Effector memory CD8-positive, alpha-beta T cell (primary cell): ENCODE measurements at regions not wholly inside any gene's neighbourhood (a gene's known extent, or its start where the extent isn't known, plus 50 kb on each side); places are given as distances from the start of the nearest gene placed in this dataset.

Source experiments
- ATAC-seq: fragments of 150-1000 bp; cut with Tn5 transposase; replicated peaks from 2 replicates; pipeline ENCODE4 v1.10.0; 2021; ENCODE audit warnings: mild to moderate bottlenecking, moderate library complexity
- DNase-seq, 3 experiments: peaks; one replicate each; pipeline ENCODE4 v3.0.0; 2021
- H3K27ac Mint-ChIP-seq, 2 donors: one replicate each; pipeline ENCODE4 v1.8.0; 2022; ENCODE audit warnings: mild to moderate bottlenecking in 2 of 2, mixed read lengths in 2 of 2, moderate library complexity in 2 of 2
- H3K27me3 Mint-ChIP-seq, 2 donors: one replicate each; pipeline ENCODE4 v1.8.0; 2022; ENCODE audit warnings: mixed read lengths in 2 of 2
- H3K36me3 Mint-ChIP-seq: one replicate; pipeline ENCODE4 v1.8.0; 2022; ENCODE audit warnings: mild to moderate bottlenecking, moderate library complexity, mixed read lengths; ENCODE audit not compliant: insufficient read depth
- H3K4me1 Mint-ChIP-seq, 2 donors: one replicate each; pipeline ENCODE4 v1.8.0; 2022; ENCODE audit warnings: low read depth in 2 of 2, mixed read lengths in 2 of 2
- H3K4me3 Mint-ChIP-seq, 2 donors: one replicate each; pipeline ENCODE4 v1.8.0; 2022; ENCODE audit warnings: mild to moderate bottlenecking in 2 of 2, mixed read lengths in 2 of 2, moderate library complexity in 2 of 2
- H3K9me3 Mint-ChIP-seq, 2 donors: one replicate each; pipeline ENCODE4 v1.8.0; 2022; ENCODE audit warnings: mixed read lengths in 2 of 2

- peaks cover 41 to 43% of the 10 kb centered on the region in 2 donors for H3K27me3 Mint-ChIP-seq
- DNase-seq (no peak), ATAC-seq (no peak)
- no peak overlapping the region for H3K27ac Mint-ChIP-seq
- H3K36me3 Mint-ChIP-seq = no peaks in the 10 kb centered on the region
- no peaks in the 10 kb centered on the region for H3K4me1 Mint-ChIP-seq
- H3K9me3 Mint-ChIP-seq = no peaks in the 10 kb centered on the region
- H3K4me3 Mint-ChIP-seq = no peak overlapping the region
Measured at GRCh38 chr9:126158588-126159429, 167.8 kb upstream of the MVB12B start.

GRCh38 chr9:126159430-126160060, 167.1 kb upstream of the MVB12B start:
- ATAC-seq (no peak), DNase-seq (no peak)
- Mint-ChIP-seq H3K36me3 (no peaks in the 10 kb centered on the region), H3K9me3 (no peaks in the 10 kb centered on the region), H3K4me3 (no peak overlapping the region), H3K4me1 (no peaks in the 10 kb centered on the region), H3K27ac (no peak overlapping the region), H3K27me3 (peaks cover 35 to 38% of the 10 kb centered on the region in 2 donors)

DNA sequence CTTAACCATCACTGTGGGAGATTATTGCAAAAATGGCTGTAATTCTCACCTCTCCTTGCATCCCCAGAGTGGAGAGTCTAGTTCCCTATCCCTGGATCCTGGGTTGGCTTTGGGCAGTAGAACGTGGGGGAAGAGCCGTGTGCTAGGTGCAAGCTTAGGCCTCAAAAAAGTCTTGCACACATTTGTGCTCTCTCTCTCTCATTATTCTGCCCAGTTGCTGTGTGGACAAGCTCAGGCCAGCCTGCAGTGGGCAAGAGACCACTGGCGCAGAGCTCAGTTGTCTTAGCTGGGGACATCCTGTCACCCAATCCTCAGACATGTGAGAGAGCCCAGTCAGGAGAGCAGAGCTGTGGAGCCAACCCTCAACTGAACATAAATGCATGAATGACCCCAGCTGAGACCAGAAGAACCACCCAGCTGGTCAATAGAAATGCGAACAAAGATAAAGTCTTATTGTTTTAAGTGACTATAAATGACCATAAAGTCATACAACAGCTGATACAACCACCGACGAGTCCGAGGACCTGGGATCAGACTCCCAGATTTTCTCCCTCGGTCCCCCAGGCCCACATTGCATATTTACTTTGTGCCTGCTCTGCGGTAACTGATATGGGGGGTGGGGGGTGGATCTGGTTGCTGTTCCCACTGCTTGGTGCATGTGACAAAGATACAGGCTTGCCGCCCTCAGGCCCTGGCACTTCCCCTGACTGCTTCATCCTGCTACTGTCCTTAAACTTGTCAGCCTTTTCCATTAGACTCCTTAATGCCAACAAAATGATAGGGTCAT, 166.4 kb upstream of the MVB12B start:
- no peak overlapping the region for H3K27ac Mint-ChIP-seq
- ATAC-seq = no peak
- no peak overlapping the region for H3K4me3 Mint-ChIP-seq

DNA sequence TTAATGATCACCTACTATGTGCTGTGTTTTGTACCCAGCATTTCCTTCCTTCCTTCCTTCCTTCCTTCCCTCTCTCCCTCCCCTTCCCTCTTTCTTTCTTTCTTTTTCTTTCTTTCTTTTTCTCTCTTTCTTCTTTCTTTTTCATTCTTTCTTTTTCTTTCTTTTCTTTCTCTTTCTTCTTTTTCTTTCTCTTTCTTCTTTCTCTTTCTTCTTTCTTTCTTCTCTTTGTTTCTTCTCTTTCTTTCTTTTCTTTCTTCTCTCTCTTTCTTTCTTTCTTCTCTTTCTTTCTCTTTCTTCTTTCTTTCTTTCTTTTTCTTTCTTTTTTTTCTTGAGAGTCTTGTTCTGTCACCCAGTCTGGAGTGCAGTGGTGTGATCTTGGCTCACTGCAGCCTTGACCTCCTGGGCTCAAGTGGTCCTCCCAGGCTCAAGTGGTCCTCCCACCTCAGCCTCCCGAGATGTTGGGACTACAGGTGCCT, 165.7 kb upstream of the MVB12B start:
- Mint-ChIP-seq H3K9me3 (no peaks in the 10 kb centered on the region), H3K4me3 (no peak overlapping the region), H3K4me1 (no peaks in the 10 kb centered on the region), H3K27me3 (peaks cover 40 to 49% of the 10 kb centered on the region in 2 donors), H3K36me3 (no peaks in the 10 kb centered on the region), H3K27ac (no peak overlapping the region)
- ATAC-seq (no peak), DNase-seq (no peak)

More for the DNA sequence above, 166.4 kb upstream of the MVB12B start:
- DNase-seq = no peak
- peaks cover 37 to 43% of the 10 kb centered on the region in 2 donors for H3K27me3 Mint-ChIP-seq
- no peaks in the 10 kb centered on the region for H3K9me3 Mint-ChIP-seq
- no peaks in the 10 kb centered on the region for H3K36me3 Mint-ChIP-seq
- H3K4me1 Mint-ChIP-seq = no peaks in the 10 kb centered on the region

GRCh38 chr9:126162611-126163381, 163.8 kb upstream of the MVB12B start:
- ATAC-seq (no peak), DNase-seq (no peak)
- H3K4me1 Mint-ChIP-seq = no peaks in the 10 kb centered on the region
- no peak overlapping the region for H3K27ac Mint-ChIP-seq
- H3K9me3 Mint-ChIP-seq = no peaks in the 10 kb centered on the region
- H3K27me3 Mint-ChIP-seq = peaks cover 43 to 56% of the 10 kb centered on the region in 2 donors
- H3K4me3 Mint-ChIP-seq = no peak overlapping the region
- H3K36me3 Mint-ChIP-seq = no peaks in the 10 kb centered on the region

DNA sequence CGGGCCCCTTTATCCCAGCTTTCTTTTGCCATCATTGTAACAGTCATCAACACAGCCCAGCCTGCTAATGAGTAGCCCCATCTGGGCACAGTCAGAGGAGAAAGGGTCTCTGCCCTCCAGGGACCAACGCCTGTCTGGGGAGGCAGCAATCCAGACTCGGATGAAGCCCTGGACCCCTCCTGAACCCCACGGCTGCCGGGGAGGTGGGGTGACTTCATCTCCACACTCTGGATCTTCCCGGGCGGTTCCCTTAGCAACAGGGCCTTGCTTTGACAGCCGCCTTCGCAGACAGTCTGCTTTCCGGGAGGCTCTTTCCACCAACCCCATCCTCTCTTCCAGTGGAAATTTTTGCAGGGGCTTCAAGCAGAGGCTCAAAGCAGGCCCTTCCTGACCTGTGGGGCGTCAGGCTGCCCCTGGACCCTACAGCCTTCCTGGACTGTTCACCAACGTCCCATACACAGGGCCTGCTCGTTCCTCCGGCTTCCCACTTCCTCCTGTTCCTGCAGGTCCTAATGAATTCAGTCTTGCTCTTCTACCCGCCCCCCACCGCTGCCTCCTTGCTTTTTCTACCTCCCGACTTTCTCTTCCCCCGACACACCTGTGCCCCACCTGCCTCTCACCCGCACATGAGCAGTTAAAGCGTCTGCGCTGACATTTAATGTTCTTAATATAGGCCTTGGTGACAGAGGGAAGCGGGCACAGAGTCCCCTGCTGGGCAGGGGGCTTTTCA, 161.7 kb upstream of the MVB12B start:
- Mint-ChIP-seq H3K27me3 (peaks cover 37 to 54% of the 10 kb centered on the region in 2 donors), H3K4me1 (no peaks in the 10 kb centered on the region), H3K9me3 (no peaks in the 10 kb centered on the region), H3K27ac (no peak overlapping the region), H3K36me3 (no peaks in the 10 kb centered on the region), H3K4me3 (no peak overlapping the region)
- ATAC-seq (no peak), DNase-seq (no peak)

GRCh38 chr9:126165755-126166154, 160.9 kb upstream of the MVB12B start:
- Mint-ChIP-seq H3K4me3 (no peak overlapping the region), H3K9me3 (no peaks in the 10 kb centered on the region), H3K27ac (no peak overlapping the region), H3K27me3 (peaks cover 40 to 62% of the 10 kb centered on the region in 2 donors), H3K36me3 (no peaks in the 10 kb centered on the region), H3K4me1 (no peaks in the 10 kb centered on the region)
- ATAC-seq (no peak), DNase-seq (no peak)

- Mint-ChIP-seq H3K9me3 (no peaks in the 10 kb centered on the region), H3K36me3 (no peaks in the 10 kb centered on the region), H3K27ac (no peak overlapping the region), H3K4me3 (no peak overlapping the region), H3K27me3 (peaks cover 38 to 63% of the 10 kb centered on the region in 2 donors), H3K4me1 (no peaks in the 10 kb centered on the region)
- no peak for ATAC-seq
- no peak for DNase-seq
Measured at GRCh38 chr9:126166291-126166690, 160.3 kb upstream of the MVB12B start.

- Mint-ChIP-seq H3K36me3 (no peaks in the 10 kb centered on the region), H3K9me3 (no peaks in the 10 kb centered on the region), H3K4me3 (no peak overlapping the region), H3K27ac (no peak overlapping the region), H3K27me3 (peaks cover 38 to 63% of the 10 kb centered on the region in 2 donors), H3K4me1 (no peaks in the 10 kb centered on the region)
- no peak for ATAC-seq
- no peak for DNase-seq
Measured at GRCh38 chr9:126166866-126167265, 159.8 kb upstream of the MVB12B start.

DNA sequence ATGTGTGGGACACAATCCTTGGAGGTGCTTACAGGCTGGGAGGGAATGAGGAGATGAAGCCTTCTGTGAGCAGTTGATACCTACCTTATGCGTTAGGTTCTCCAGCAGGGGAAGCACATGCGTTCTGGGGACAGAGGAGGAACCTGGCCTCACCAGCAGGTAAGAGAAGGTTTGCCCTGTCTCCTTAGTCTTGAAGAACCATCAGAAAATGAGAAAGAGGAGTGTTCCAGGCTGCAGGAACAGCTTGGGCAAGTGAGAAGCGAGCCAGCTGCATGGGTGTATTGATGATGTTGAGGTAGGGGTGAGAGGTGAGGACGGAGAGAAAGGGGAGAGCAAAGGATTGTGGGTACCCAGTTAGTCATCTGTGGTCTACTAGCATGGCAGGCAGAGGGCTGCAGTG, 156.9 kb upstream of the MVB12B start:
- DNase-seq (no peak), ATAC-seq (no peak)
- Mint-ChIP-seq H3K27ac (no peak overlapping the region), H3K27me3 (peaks cover 34 to 67% of the 10 kb centered on the region in 2 donors), H3K4me3 (no peak overlapping the region), H3K9me3 (no peaks in the 10 kb centered on the region), H3K36me3 (no peaks in the 10 kb centered on the region), H3K4me1 (no peaks in the 10 kb centered on the region)

DNA sequence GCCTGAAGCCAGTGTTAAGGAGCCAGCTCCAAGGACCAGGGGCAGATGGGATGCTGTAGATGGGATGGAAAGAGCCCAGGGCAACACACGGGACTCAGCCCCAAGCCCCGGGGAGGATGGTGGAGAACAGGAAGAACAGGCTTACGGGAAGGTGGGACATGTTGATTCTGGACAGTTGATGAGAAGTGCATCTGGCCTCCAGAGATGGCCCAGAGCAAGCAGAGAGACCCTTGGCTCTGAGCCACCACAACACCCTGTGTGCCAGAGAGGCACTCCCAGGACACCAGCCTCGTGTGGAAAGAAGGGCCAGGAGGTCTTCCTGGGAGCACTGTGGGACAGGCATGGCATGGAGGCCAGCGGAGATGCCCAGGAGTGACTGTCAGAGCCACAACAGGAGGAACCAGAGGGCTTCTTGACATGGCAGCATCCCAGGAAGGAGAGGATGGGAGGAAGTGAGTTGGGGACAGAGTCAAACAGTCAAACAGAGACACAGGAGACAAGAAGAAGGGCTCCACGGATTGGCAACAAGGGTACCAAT, 156.3 kb upstream of the MVB12B start:
- no peaks in the 10 kb centered on the region for H3K9me3 Mint-ChIP-seq
- H3K4me1 Mint-ChIP-seq = no peaks in the 10 kb centered on the region
- no peak overlapping the region for H3K27ac Mint-ChIP-seq
- peaks cover 30 to 61% of the 10 kb centered on the region in 2 donors for H3K27me3 Mint-ChIP-seq
- no peak for DNase-seq
- no peak overlapping the region for H3K4me3 Mint-ChIP-seq
- no peak for ATAC-seq
- no peaks in the 10 kb centered on the region for H3K36me3 Mint-ChIP-seq

DNA sequence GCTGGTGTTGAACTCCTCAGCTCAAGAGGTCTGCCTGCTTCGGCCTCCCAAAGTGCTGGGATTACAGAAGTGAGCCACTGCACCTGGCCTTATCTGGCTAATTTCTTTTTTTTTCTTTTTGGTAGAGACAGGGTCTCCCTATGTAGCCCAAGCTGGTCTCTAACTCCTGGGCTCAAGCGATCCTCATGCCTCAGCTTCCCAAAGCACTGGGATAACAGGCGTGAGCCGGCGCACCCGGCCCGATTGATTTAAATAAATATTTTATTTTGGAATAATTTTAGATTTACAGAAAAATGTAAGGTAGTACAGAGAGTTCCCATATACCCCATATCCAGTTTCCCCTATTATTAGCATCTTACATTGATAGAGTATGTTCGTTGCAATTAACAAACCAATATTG, 155.0 kb upstream of the MVB12B start:
- H3K27me3 Mint-ChIP-seq = peaks cover 28 to 56% of the 10 kb centered on the region in 2 donors
- DNase-seq = no peak
- H3K4me1 Mint-ChIP-seq = no peaks in the 10 kb centered on the region
- H3K4me3 Mint-ChIP-seq = no peak overlapping the region
- H3K27ac Mint-ChIP-seq = no peak overlapping the region
- no peak for ATAC-seq
- H3K9me3 Mint-ChIP-seq = no peaks in the 10 kb centered on the region
- no peaks in the 10 kb centered on the region for H3K36me3 Mint-ChIP-seq
